ENCODE measurements at regions not wholly inside any gene's neighbourhood (a gene's known extent, or its start where the extent isn't known, plus 50 kb on each side); places are given as distances from the start of the nearest gene placed in this dataset.

GRCh38 chr2:161101406-161101805, 58.8 kb upstream of the TANK start:
- Histone ChIP-seq H3K27me3 (no peaks in the 10 kb centered on the region), H3K27ac (no peak overlapping the region), H3K36me3 (no peaks in the 10 kb centered on the region), H3K4me3 (no peak overlapping the region), H3K4me1 (peaks cover 0 to 8% of the 10 kb centered on the region in 2 donors), H3K9me3 (no peaks in the 10 kb centered on the region)
- no peak for TF ChIP-seq CTCF (IDR thresholded peaks at IDR 0.05)
- DNase-seq (ENCODE audit: low spot score in 2 of 2): no peak
- intact Hi-C loops (cut with DNase I): loop anchor here (5.0 kb wide), 1 partner anchor 61 kb away; the partner anchor contains the start of gene TANK

- Histone ChIP-seq H3K27ac (peak overlapping the region in 1 of 2 donors; percentile 30), H3K27me3 (no peaks in the 10 kb centered on the region)
Observed at GRCh38 chr2:161102770-161103450, 57.3 kb upstream of the TANK start.

GRCh38 chr2:161103451-161103831, 56.8 kb upstream of the TANK start:
- no peak for TF ChIP-seq CTCF (IDR thresholded peaks at IDR 0.05)
- no peaks in the 10 kb centered on the region for H3K27me3 ChIP-seq
- peaks cover 0 to 6% of the 10 kb centered on the region in 2 donors for H3K4me1 ChIP-seq
- H3K4me3 ChIP-seq: no peak overlapping the region
- H3K36me3 ChIP-seq: no peaks in the 10 kb centered on the region
- intact Hi-C loops (cut with DNase I): loop anchor here (2.0 to 5.0 kb wide), 2 partner anchors 17 to 59 kb away; partner anchors contain the start of gene TANK
- no peak for DNase-seq (ENCODE audit: low spot score in 2 of 2)
- no peaks in the 10 kb centered on the region for H3K9me3 ChIP-seq
- peak overlapping the region in 1 of 2 donors; percentile 30 for H3K27ac ChIP-seq

More at GRCh38 chr2:161102770-161103450, 57.3 kb upstream of the TANK start:
- no peak for TF ChIP-seq CTCF (IDR thresholded peaks at IDR 0.05)
- DNase-seq (ENCODE audit: low spot score in 2 of 2): no peak
- no peaks in the 10 kb centered on the region for H3K36me3 ChIP-seq
- intact Hi-C loops (cut with DNase I): loop anchor here (2.0 to 5.0 kb wide), 2 partner anchors 18 to 59 kb away; partner anchors contain the start of gene TANK
- no peak overlapping the region for H3K4me3 ChIP-seq
- H3K4me1 ChIP-seq: peaks cover 0 to 6% of the 10 kb centered on the region in 2 donors
- H3K9me3 ChIP-seq: no peaks in the 10 kb centered on the region

GRCh38 chr2:161104054-161104553, 56.1 kb upstream of the TANK start:
- Histone ChIP-seq H3K36me3 (no peaks in the 10 kb centered on the region), H3K9me3 (no peaks in the 10 kb centered on the region), H3K4me1 (peaks cover 0 to 6% of the 10 kb centered on the region in 2 donors), H3K27me3 (no peaks in the 10 kb centered on the region), H3K27ac (no peak overlapping the region), H3K4me3 (no peak overlapping the region)
- intact Hi-C loops (cut with DNase I): loop anchor here (5.0 kb wide), 1 partner anchor 58 kb away; the partner anchor contains the start of gene TANK
- no peak for TF ChIP-seq CTCF (IDR thresholded peaks at IDR 0.05)
- no peak for DNase-seq (ENCODE audit: low spot score in 2 of 2)

- H3K4me3 ChIP-seq: no peak overlapping the region
- H3K4me1 ChIP-seq: peaks cover 0 to 6% of the 10 kb centered on the region in 2 donors
- intact Hi-C loops (cut with DNase I): no loop called here
- no peaks in the 10 kb centered on the region for H3K27me3 ChIP-seq
- TF ChIP-seq CTCF (IDR thresholded peaks at IDR 0.05): no peak
- no peak overlapping the region for H3K27ac ChIP-seq
- H3K36me3 ChIP-seq: no peaks in the 10 kb centered on the region
- H3K9me3 ChIP-seq: no peaks in the 10 kb centered on the region
- no peak for DNase-seq (ENCODE audit: low spot score in 2 of 2)
Observed at GRCh38 chr2:161107265-161107664, 53.0 kb upstream of the TANK start.

Data from ascending aorta (tissue), 2 donors.